GM10248 (cell line): ENCODE measurements at regions not wholly inside any gene's neighbourhood (a gene's known extent, or its start where the extent isn't known, plus 50 kb on each side); places are given as distances from the start of the nearest gene placed in this dataset.

Source experiments
- CTCF ChIA-PET: fragments of 300-600 bp; sonication (Branson Sonifier 250); formaldehyde crosslinking; extraction: SDS; loops from one replicate; lab custom pipeline; 2021; ENCODE audit warnings: antibody characterized with exemption; lab: Yijun Ruan, JAX
- POLR2A ChIA-PET: fragments of 350-650 bp; sonication (Branson Sonifier 250); formaldehyde crosslinking; extraction: SDS; loops from one replicate; lab custom pipeline; 2020; ENCODE audit warnings: antibody characterized with exemption; lab: Yijun Ruan, JAX
- DNase-seq: peaks from one replicate; pipeline ENCODE4 v3.0.0; 2012; ENCODE audit errors: extremely low spot score
- CTCF ChIP-seq: IDR thresholded peaks from 2 replicates; pipeline ENCODE4 v1.5.1; 2012; ENCODE audit warnings: mild to moderate bottlenecking, low read depth; ENCODE audit errors: extremely low read depth, missing control alignments, control extremely low read depth

DNA sequence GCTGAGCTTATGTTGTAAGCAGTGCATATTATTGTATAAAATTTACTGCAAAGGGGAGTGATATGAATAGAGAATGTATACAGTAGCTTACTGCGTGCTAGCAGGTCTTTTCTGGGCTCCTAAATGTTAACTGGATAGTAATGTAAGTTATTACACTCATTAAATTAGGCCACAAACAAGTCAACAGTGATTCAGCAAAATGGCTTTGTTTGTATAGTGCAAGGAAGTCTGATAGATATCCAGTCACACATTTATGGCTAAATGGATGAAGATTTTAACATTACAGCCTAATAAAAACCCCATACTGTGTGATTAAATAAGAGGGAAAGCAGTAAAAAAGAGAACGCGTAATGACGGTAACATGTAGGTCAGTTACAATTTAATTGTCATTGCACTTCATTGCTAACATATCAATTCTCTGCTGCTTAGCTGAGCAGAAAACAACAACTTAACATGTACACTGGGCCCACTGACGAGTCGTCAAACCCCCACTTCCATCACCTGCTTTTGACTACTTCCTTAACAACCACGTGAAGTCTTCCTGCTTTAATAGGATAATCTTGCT lies 665.0 kb upstream of the FANCL start:
- CTCF ChIA-PET, result interaction anchor here (0.9 to 1.4 kb wide), 4 partner anchors 10 to 47 kb away, joined by 3 to 4 read pairs (median 4); no protein-coding TSS in a partner anchor
- POLR2A ChIA-PET, result no interaction called here
- no peak for DNase-seq
- TF ChIP-seq CTCF, result no peak

DNA sequence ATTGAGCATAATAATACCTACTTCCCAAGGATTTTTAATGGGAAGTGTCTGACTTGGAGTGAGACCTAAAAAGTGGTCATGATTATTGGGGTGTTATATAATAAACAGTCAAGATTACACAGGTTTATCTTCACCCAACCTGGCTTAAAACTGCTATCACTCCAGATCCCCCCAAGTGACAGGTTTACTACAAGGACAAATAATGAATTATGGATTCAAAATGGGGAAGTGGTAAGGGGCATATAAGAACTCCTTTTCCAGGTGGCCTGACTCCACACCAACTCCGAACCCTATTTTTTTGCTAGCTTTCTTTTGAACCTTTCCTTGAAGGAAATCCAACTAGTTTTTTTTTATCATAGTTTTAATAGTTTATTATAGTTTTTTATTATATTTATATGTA lies 663.0 kb upstream of the FANCL start:
- no peak for DNase-seq
- ChIA-PET POLR2A (no interaction called here), CTCF (interaction anchor here (1.0 to 1.2 kb wide), 3 partner anchors 10 to 17 kb away, joined by 3 read pairs; no protein-coding TSS in a partner anchor)
- TF ChIP-seq CTCF, result no peak

- CTCF ChIA-PET, result interaction anchor here (1.0 to 1.2 kb wide), 2 partner anchors 9 to 16 kb away, joined by 3 read pairs; no protein-coding TSS in a partner anchor
- no peak for TF ChIP-seq CTCF
- POLR2A ChIA-PET, result no interaction called here
These were observed 662.3 kb upstream of the FANCL start for GRCh38 chr2:58903427-58903826.

GRCh38 chr2:58900246-58901027 lies 659.3 kb upstream of the FANCL start:
- DNase-seq, result no peak
- POLR2A ChIA-PET, result no interaction called here
- CTCF ChIA-PET, result no interaction called here
- TF ChIP-seq CTCF, result no peak

More at GRCh38 chr2:58903427-58903826, 662.3 kb upstream of the FANCL start:
- DNase-seq, result no peak

DNA sequence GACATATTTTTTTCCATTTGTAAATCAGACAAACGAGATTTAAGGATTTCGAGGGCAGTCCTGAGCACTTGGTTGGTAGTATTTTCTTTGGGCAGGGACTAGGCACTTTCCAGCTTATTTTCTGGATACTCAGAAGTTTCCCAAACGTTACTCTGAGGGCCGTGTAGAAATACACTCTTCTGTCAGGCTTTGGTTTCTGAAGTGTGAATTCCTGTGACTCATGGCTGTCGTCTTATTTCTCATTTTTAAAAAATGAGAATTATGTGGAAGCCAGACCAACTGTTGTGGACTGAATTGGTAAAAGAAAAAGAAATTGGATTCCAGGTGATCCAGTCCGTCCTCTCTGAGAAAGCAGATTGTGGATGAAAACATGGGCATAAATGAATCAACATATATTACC lies 658.6 kb upstream of the FANCL start:
- ChIA-PET POLR2A (no interaction called here), CTCF (no interaction called here)
- DNase-seq, result no peak
- TF ChIP-seq CTCF, result no peak

GRCh38 chr2:58896638-58897037 lies 655.5 kb upstream of the FANCL start:
- DNase-seq, result no peak
- ChIA-PET POLR2A (no interaction called here), CTCF (interaction anchor here (1.4 kb wide), 1 partner anchor 39 kb away, joined by 3 read pairs; no protein-coding TSS in a partner anchor)
- TF ChIP-seq CTCF, result no peak
